H9 (cell line): ENCODE measurements at regions not wholly inside any gene's neighbourhood (a gene's known extent, or its start where the extent isn't known, plus 50 kb on each side); places are given as distances from the start of the nearest gene placed in this dataset.

Experiments used
- DNase-seq: peaks from one replicate; pipeline ENCODE4 v3.0.0-alpha.2; 2017
- H2AFZ ChIP-seq: one replicate; pipeline ENCODE4 v1.6.1; 2013; ENCODE audit warnings: mild to moderate bottlenecking, low read length, control low read depth, moderate library complexity
- H2AK5ac ChIP-seq: 2 replicates; pipeline ENCODE4 v1.6.1; 2013; ENCODE audit warnings: low read length, control low read depth, mixed read lengths; ENCODE audit not compliant: insufficient read length
- H2BK120ac ChIP-seq: one replicate; pipeline ENCODE4 v1.6.1; 2013; ENCODE audit warnings: low read depth, mild to moderate bottlenecking, low read length, control low read depth, inconsistent platforms; ENCODE audit not compliant: poor library complexity, severe bottlenecking
- H2BK12ac ChIP-seq: 2 replicates; pipeline ENCODE4 v1.6.1; 2013; ENCODE audit warnings: low read length, control low read depth, mixed read lengths, low read depth; ENCODE audit not compliant: insufficient read length
- H2BK15ac ChIP-seq: 2 replicates; pipeline ENCODE4 v1.6.1; 2013; ENCODE audit warnings: low read depth, low read length, control low read depth
- H2BK20ac ChIP-seq: one replicate; pipeline ENCODE4 v1.6.1; 2013; ENCODE audit warnings: low read depth, mild to moderate bottlenecking, low read length, control low read depth, inconsistent platforms; ENCODE audit not compliant: poor library complexity, severe bottlenecking
- H2BK5ac ChIP-seq: 2 replicates; pipeline ENCODE4 v1.6.1; 2013; ENCODE audit warnings: low read length, control low read depth, mixed read lengths; ENCODE audit not compliant: insufficient read length
- H3K14ac ChIP-seq: 2 replicates; pipeline ENCODE4 v1.6.1; 2013; ENCODE audit warnings: low read length, control low read depth; ENCODE audit not compliant: insufficient read depth
- H3K18ac ChIP-seq: 2 replicates; pipeline ENCODE4 v1.6.1; 2013; ENCODE audit warnings: low read depth, mild to moderate bottlenecking, mixed read lengths, low read length, control low read depth; ENCODE audit not compliant: insufficient read length
- H3K23ac ChIP-seq: 2 replicates; pipeline ENCODE4 v1.6.1; 2013; ENCODE audit warnings: low read length, control low read depth, mixed read lengths, low read depth; ENCODE audit not compliant: insufficient read length
- H3K23me2 ChIP-seq: 2 replicates; pipeline ENCODE4 v1.6.1; 2013; ENCODE audit warnings: low read depth, mild to moderate bottlenecking, mixed read lengths, low read length, control low read depth; ENCODE audit not compliant: insufficient read length, poor library complexity, severe bottlenecking
- H3K27ac ChIP-seq: 2 replicates; pipeline ENCODE4 v1.5.1; 2013; ENCODE audit warnings: low read length, control low read depth, mixed read lengths, low read depth; ENCODE audit not compliant: insufficient read length
- H3K27me3 ChIP-seq: 2 replicates; pipeline ENCODE4 v1.6.1; 2013; ENCODE audit warnings: low read length, control low read depth, inconsistent platforms; ENCODE audit not compliant: insufficient read depth
- H3K4ac ChIP-seq: 2 replicates; pipeline ENCODE4 v1.6.1; 2013; ENCODE audit warnings: low read depth, mild to moderate bottlenecking, control low read depth, inconsistent platforms, low read length, moderate library complexity
- H3K4me1 ChIP-seq: 2 replicates; pipeline ENCODE4 v1.6.1; 2013; ENCODE audit warnings: low read length, control low read depth, inconsistent platforms; ENCODE audit not compliant: insufficient read depth
- H3K4me2 ChIP-seq: 2 replicates; pipeline ENCODE4 v1.6.1; 2013; ENCODE audit warnings: low read length, control low read depth, mixed read lengths; ENCODE audit not compliant: insufficient read length, insufficient read depth
- H3K56ac ChIP-seq: 2 replicates; pipeline ENCODE4 v1.6.1; 2013; ENCODE audit warnings: low read depth, mild to moderate bottlenecking, mixed read lengths, low read length, control low read depth; ENCODE audit not compliant: insufficient read length
- H3K79me1 ChIP-seq: 2 replicates; pipeline ENCODE4 v1.6.1; 2013; ENCODE audit warnings: low read depth, mild to moderate bottlenecking, moderate library complexity, low read length, control low read depth, inconsistent platforms; ENCODE audit not compliant: insufficient read depth, poor library complexity, severe bottlenecking
- H3K79me2 ChIP-seq: 2 replicates; pipeline ENCODE4 v1.6.1; 2013; ENCODE audit warnings: low read length, control low read depth, inconsistent platforms; ENCODE audit not compliant: insufficient read depth
- H3K9ac ChIP-seq: 2 replicates; pipeline ENCODE4 v1.6.1; 2013; ENCODE audit warnings: low read length, control low read depth, mixed read lengths; ENCODE audit not compliant: insufficient read length; ENCODE audit errors: extremely low read depth
- H3K9me3 ChIP-seq: one replicate; pipeline ENCODE4 v1.6.1; 2013; ENCODE audit warnings: low read depth, low read length, inconsistent platforms; ENCODE audit not compliant: control insufficient read depth
- H3T11ph ChIP-seq: one replicate; pipeline ENCODE4 v1.6.1; 2013; ENCODE audit warnings: mild to moderate bottlenecking, low read length, control low read depth, inconsistent platforms
- H4K20me1 ChIP-seq: one replicate; pipeline ENCODE4 v1.6.1; 2013; ENCODE audit not compliant: control insufficient read depth, insufficient read length, insufficient read depth
- H4K5ac ChIP-seq: 2 replicates; pipeline ENCODE4 v1.6.1; 2013; ENCODE audit warnings: low read depth, mild to moderate bottlenecking, mixed read lengths, low read length, control low read depth; ENCODE audit not compliant: insufficient read length
- H4K8ac ChIP-seq: replicated peaks from 2 replicates; pipeline ENCODE4 v1.6.1; 2013; ENCODE audit warnings: low read length, control low read depth, mixed read lengths, low read depth; ENCODE audit not compliant: insufficient read length
- H4K91ac ChIP-seq: 2 replicates; pipeline ENCODE4 v1.6.1; 2013; ENCODE audit warnings: low read depth, mild to moderate bottlenecking, moderate library complexity, mixed read lengths, low read length, control low read depth; ENCODE audit not compliant: insufficient read length
- H3K27ac Mint-ChIP-seq, 3 experiments: 2 replicates in 2 of 3; 3 replicates in 1 of 3; pipeline ENCODE4 v1.8.0; 2020 to 2021; ENCODE audit warnings: mixed read lengths in 3 of 3, mild to moderate bottlenecking in 1 of 3, moderate library complexity in 1 of 3
- H3K27me3 Mint-ChIP-seq: 2 replicates; pipeline ENCODE4 v1.8.0; 2021; ENCODE audit warnings: low read depth, mild to moderate bottlenecking, moderate library complexity, mixed read lengths
- H3K36me3 Mint-ChIP-seq, 3 experiments: 2 replicates in 2 of 3; 3 replicates in 1 of 3; pipeline ENCODE4 v1.8.0; 2020 to 2021; ENCODE audit warnings: low read depth in 3 of 3, mixed read lengths in 3 of 3; ENCODE audit not compliant: insufficient read depth in 1 of 3
- H3K4me1 Mint-ChIP-seq, 2 experiments: 2 replicates each; pipeline ENCODE4 v1.8.0; 2020; ENCODE audit warnings: mixed read lengths in 2 of 2
- H3K4me3 Mint-ChIP-seq, 2 experiments: 2 replicates in 1 of 2; 3 replicates in 1 of 2; pipeline ENCODE4 v1.8.0; 2020 to 2021; ENCODE audit warnings: mild to moderate bottlenecking in 2 of 2, mixed read lengths in 2 of 2, moderate library complexity in 1 of 2
- H3K9me3 Mint-ChIP-seq, 2 experiments: 2 replicates in 1 of 2; 3 replicates in 1 of 2; pipeline ENCODE4 v1.8.0; 2020; ENCODE audit warnings: mild to moderate bottlenecking in 2 of 2, mixed read lengths in 2 of 2, moderate library complexity in 1 of 2
- TF ChIP-seq, protein P1 (sequence below): fragments of 200-600 bp; sonication (generic); conservative IDR thresholded peaks from 3 replicates; pipeline ENCODE4 v1.8.0; 2021; ENCODE audit warnings: antibody characterized with exemption, mild to moderate bottlenecking

DNA sequence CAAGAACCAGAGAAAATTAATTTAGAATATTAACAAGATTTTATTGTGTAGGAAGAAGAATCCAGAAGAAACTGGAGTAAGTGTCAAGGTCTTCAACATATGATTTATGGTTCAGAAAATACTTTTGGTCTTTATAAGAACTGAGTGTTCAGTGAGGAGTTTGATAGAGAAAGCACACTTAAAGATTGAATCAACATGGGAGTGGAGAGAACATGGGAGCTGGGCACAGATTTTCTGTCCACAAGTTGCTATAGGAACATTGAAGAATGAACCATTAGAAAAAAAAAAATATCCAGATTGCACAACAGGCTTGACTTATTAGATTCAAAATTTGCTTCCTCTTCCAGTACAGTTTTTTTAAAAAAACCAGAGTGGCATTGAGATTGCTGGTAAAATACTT lies 601.2 kb upstream of the GNPDA2 start:
- H2BK5ac ChIP-seq: no peak overlapping the region
- no peaks in the 10 kb centered on the region for H3K79me1 ChIP-seq
- H2BK120ac ChIP-seq: no peak overlapping the region
- H3K56ac ChIP-seq: no peak overlapping the region
- no peak overlapping the region for H3K4ac ChIP-seq
- no peaks in the 10 kb centered on the region; a peak in 1 of 7 replicates for H3K36me3 Mint-ChIP-seq
- TF ChIP-seq, protein P1, sequence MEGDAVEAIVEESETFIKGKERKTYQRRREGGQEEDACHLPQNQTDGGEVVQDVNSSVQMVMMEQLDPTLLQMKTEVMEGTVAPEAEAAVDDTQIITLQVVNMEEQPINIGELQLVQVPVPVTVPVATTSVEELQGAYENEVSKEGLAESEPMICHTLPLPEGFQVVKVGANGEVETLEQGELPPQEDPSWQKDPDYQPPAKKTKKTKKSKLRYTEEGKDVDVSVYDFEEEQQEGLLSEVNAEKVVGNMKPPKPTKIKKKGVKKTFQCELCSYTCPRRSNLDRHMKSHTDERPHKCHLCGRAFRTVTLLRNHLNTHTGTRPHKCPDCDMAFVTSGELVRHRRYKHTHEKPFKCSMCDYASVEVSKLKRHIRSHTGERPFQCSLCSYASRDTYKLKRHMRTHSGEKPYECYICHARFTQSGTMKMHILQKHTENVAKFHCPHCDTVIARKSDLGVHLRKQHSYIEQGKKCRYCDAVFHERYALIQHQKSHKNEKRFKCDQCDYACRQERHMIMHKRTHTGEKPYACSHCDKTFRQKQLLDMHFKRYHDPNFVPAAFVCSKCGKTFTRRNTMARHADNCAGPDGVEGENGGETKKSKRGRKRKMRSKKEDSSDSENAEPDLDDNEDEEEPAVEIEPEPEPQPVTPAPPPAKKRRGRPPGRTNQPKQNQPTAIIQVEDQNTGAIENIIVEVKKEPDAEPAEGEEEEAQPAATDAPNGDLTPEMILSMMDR: no peak
- H3K23me2 ChIP-seq: no peaks in the 10 kb centered on the region
- no peak overlapping the region for H3K14ac ChIP-seq
- no peak overlapping the region for H4K91ac ChIP-seq
- H4K20me1 ChIP-seq: no peaks in the 10 kb centered on the region
- H3K18ac ChIP-seq: no peak overlapping the region
- H2BK20ac ChIP-seq: no peak overlapping the region
- no peaks in the 10 kb centered on the region for H3K27me3 ChIP-seq
- H2BK15ac ChIP-seq: no peak overlapping the region
- H2AFZ ChIP-seq: no peak overlapping the region
- H3K4me2 ChIP-seq: no peak overlapping the region
- no peak overlapping the region for H3T11ph ChIP-seq
- H3K4me3 Mint-ChIP-seq: no peak overlapping the region
- H3K4me1 Mint-ChIP-seq: peaks cover 13 to 14% of the 10 kb centered on the region in 2 experiments
- H2AK5ac ChIP-seq: no peak overlapping the region
- H3K27ac Mint-ChIP-seq: no peak overlapping the region
- H4K5ac ChIP-seq: no peak overlapping the region
- no peak overlapping the region for H4K8ac ChIP-seq
- no peak overlapping the region for H3K23ac ChIP-seq
- no peaks in the 10 kb centered on the region for H3K9me3 Mint-ChIP-seq
- no peaks in the 10 kb centered on the region for H3K4me1 ChIP-seq
- no peak overlapping the region for H3K27ac ChIP-seq
- H2BK12ac ChIP-seq: no peak overlapping the region
- DNase-seq: no peak
- H3K27me3 Mint-ChIP-seq: no peaks in the 10 kb centered on the region
- H3K9me3 ChIP-seq: no peaks in the 10 kb centered on the region
- no peak overlapping the region for H3K9ac ChIP-seq
- H3K79me2 ChIP-seq: no peaks in the 10 kb centered on the region
